HCT116 (cell line): ENCODE measurements at regions not wholly inside any gene's neighbourhood (a gene's known extent, or its start where the extent isn't known, plus 50 kb on each side); places are given as distances from the start of the nearest gene placed in this dataset.

Experiments
- ATAC-seq: fragments of 200-7000 bp; cut with Tn5 transposase; 2 replicates; pipeline ENCODE4 v1.9.1; 2020; ENCODE audit warnings: mild to moderate bottlenecking, moderate library complexity
- BruUV-seq: library from RNA; stranded (reverse); fragments of 400-500 nt; replicated peaks from 2 replicates; lab custom pipeline; 2021; lab: Mats Ljungman, UMichigan
- CTCF ChIA-PET: fragments of 300-600 bp; sonication (Branson Sonifier 250); formaldehyde crosslinking; loops from one replicate; lab custom pipeline; 2021; ENCODE audit warnings: antibody characterized with exemption; lab: Charles Lee
- POLR2A ChIA-PET: fragments of 300-600, 350-600 bp; sonication (Branson Sonifier 250); formaldehyde crosslinking; loops from one replicate; lab custom pipeline; 2021; ENCODE audit warnings: antibody characterized with exemption; lab: Charles Lee
- RAD21 ChIA-PET, 2 experiments: fragments of 300-600 bp; sonication (Branson Sonifier 250); formaldehyde crosslinking; loops; one replicate each; lab custom pipeline; 2023; ENCODE audit warnings: low total read pairs in 2 of 2; ENCODE audit not compliant: uncharacterized antibody in 2 of 2, unreplicated experiment in 2 of 2, low non-redundant PET in 1 of 2; lab: Charles Lee
- DNase-seq: peaks from one replicate; pipeline ENCODE4 v3.0.0-alpha.2; 2010; ENCODE audit warnings: low read depth, low spot score
- H2AFZ ChIP-seq: fragments of 200-600 bp; shearing (Covaris generic), sonication (generic); 2 replicates; pipeline ENCODE4 v1.6.1; 2017; ENCODE audit warnings: low read depth, mixed run types, mixed read lengths, antibody characterized with exemption, low read length; ENCODE audit not compliant: poor library complexity, severe bottlenecking
- H3K27ac ChIP-seq: 2 replicates; pipeline ENCODE4 v1.5.1; 2012; ENCODE audit warnings: low read depth, low read length
- H3K27me3 ChIP-seq: fragments of 200-600 bp; sonication (generic); 2 replicates; pipeline ENCODE4 v1.6.1; 2016; ENCODE audit warnings: mixed run types, low read length, mixed read lengths; ENCODE audit not compliant: insufficient read depth
- H3K36me3 ChIP-seq, 2 experiments: fragments of 200-500 bp in 1 of 2; fragments of 200-600 bp in 1 of 2; sonication (Bioruptor generic) in 1 of 2; sonication (generic) in 1 of 2; 2 replicates each; pipeline versions ENCODE4 v1.5.1 to v1.6.1; 2014 to 2016; ENCODE audit warnings: low read length in 2 of 2, inconsistent platforms in 1 of 2, mixed read lengths in 1 of 2, mixed run types in 1 of 2; ENCODE audit not compliant: insufficient read depth in 2 of 2, control insufficient read depth in 1 of 2
- H3K4me1 ChIP-seq, 2 experiments: fragments of 200-600 bp in 1 of 2; sonication (generic) in 1 of 2; 2 replicates each; pipeline versions ENCODE4 v1.5.1 to v1.6.1; 2012 to 2017; ENCODE audit warnings: low read length in 2 of 2, inconsistent platforms in 1 of 2, mild to moderate bottlenecking in 1 of 2, mixed read lengths in 1 of 2, mixed run types in 1 of 2, moderate library complexity in 1 of 2; ENCODE audit not compliant: insufficient read depth in 2 of 2, control insufficient read depth in 1 of 2
- H3K4me2 ChIP-seq: fragments of 200-600 bp; sonication (generic); 2 replicates; pipeline ENCODE4 v1.6.1; 2017; ENCODE audit warnings: mixed run types, low read length, mixed read lengths
- H3K4me3 ChIP-seq, 2 experiments: fragments of 200-600 bp in 1 of 2; sonication (generic) in 1 of 2; replicated peaks in 1 of 2; 2 replicates each; pipeline ENCODE4 v1.5.1; 2011 to 2016; ENCODE audit warnings: low read length in 2 of 2, control low read depth in 1 of 2, low read depth in 1 of 2, mild to moderate bottlenecking in 1 of 2, mixed read lengths in 1 of 2, mixed run types in 1 of 2
- H3K79me2 ChIP-seq: fragments of 200-600 bp; sonication (generic); 2 replicates; pipeline ENCODE4 v1.6.1; 2017; ENCODE audit warnings: mild to moderate bottlenecking, mixed run types, low read length, moderate library complexity, mixed read lengths; ENCODE audit not compliant: insufficient read depth
- H3K9ac ChIP-seq: fragments of 200-600 bp; sonication (generic); 2 replicates; pipeline ENCODE4 v1.6.1; 2016; ENCODE audit warnings: low read length, mixed read lengths
- H3K9me2 ChIP-seq: fragments of 200-600 bp; sonication (generic), shearing (Covaris generic); 2 replicates; pipeline ENCODE4 v1.6.1; 2017; ENCODE audit warnings: mixed run types, mild to moderate bottlenecking, moderate library complexity; ENCODE audit not compliant: insufficient read depth
- H3K9me3 ChIP-seq, 2 experiments: fragments of 200-500 bp in 1 of 2; fragments of 200-600 bp in 1 of 2; sonication (Bioruptor generic) in 1 of 2; sonication (generic) in 1 of 2; 2 replicates each; pipeline ENCODE4 v1.6.1; 2014 to 2017; ENCODE audit warnings: low read length in 2 of 2, mixed read lengths in 2 of 2, inconsistent platforms in 1 of 2, low read depth in 1 of 2, mild to moderate bottlenecking in 1 of 2, mixed run types in 1 of 2, moderate library complexity in 1 of 2; ENCODE audit not compliant: control insufficient read depth in 1 of 2, insufficient read depth in 1 of 2
- H4K20me1 ChIP-seq: fragments of 200-600 bp; sonication (generic), shearing (Covaris generic); 2 replicates; pipeline ENCODE4 v1.6.1; 2017; ENCODE audit warnings: mixed run types, mild to moderate bottlenecking, moderate library complexity; ENCODE audit not compliant: insufficient read depth
- ATF3 ChIP-seq: IDR thresholded peaks from 2 replicates; pipeline ENCODE4 v1.6.1; 2012
- CBX3 ChIP-seq: IDR thresholded peaks from 2 replicates; pipeline ENCODE4 v1.6.1; 2012; ENCODE audit warnings: low read depth
- CEBPB ChIP-seq: IDR thresholded peaks from 2 replicates; pipeline ENCODE4 v1.6.1; 2012; ENCODE audit warnings: low read depth
- CTCF ChIP-seq, 3 experiments: fragments of 200-600 bp in 1 of 3; sonication (generic) in 1 of 3; IDR thresholded peaks in 2 of 3; conservative IDR thresholded peaks in 1 of 3; 2 replicates each; pipeline ENCODE4 v1.5.1; 2012 to 2017; ENCODE audit warnings: low read depth in 2 of 3, low read length in 2 of 3, antibody characterized with exemption in 1 of 3, borderline replicate concordance in 1 of 3, control low read depth in 1 of 3, mild to moderate bottlenecking in 1 of 3, mixed read lengths in 1 of 3, mixed run types in 1 of 3, moderate library complexity in 1 of 3; ENCODE audit not compliant: insufficient read depth in 1 of 3
- EGR1 ChIP-seq: IDR thresholded peaks from 2 replicates; pipeline ENCODE4 v1.6.1; 2012; ENCODE audit warnings: low read depth
- ELF1 ChIP-seq: IDR thresholded peaks from 2 replicates; pipeline ENCODE4 v1.6.1; 2012; ENCODE audit warnings: low read depth, borderline replicate concordance
- EZH2 ChIP-seq: fragments of 200-600 bp; sonication (generic); IDR thresholded peaks from 2 replicates; pipeline ENCODE4 v1.6.1; 2017; ENCODE audit warnings: antibody characterized with exemption, mixed run types
- EZH2phosphoT487 ChIP-seq: fragments of 200-600 bp; IDR thresholded peaks from 2 replicates; pipeline ENCODE4 v1.6.1; 2018; ENCODE audit warnings: antibody characterized with exemption, borderline replicate concordance
- JUND ChIP-seq: IDR thresholded peaks from 2 replicates; pipeline ENCODE4 v1.6.1; 2012
- MAX ChIP-seq: IDR thresholded peaks from 2 replicates; pipeline ENCODE4 v1.6.1; 2012
- POLR2A ChIP-seq: IDR thresholded peaks from 2 replicates; pipeline ENCODE4 v1.7.0; 2011; ENCODE audit warnings: borderline replicate concordance; ENCODE audit not compliant: insufficient read depth, insufficient read length; ENCODE audit errors: extremely low read depth
- RAD21 ChIP-seq: IDR thresholded peaks from 2 replicates; pipeline ENCODE4 v1.6.1; 2012; ENCODE audit warnings: low read depth, mild to moderate bottlenecking
- REST ChIP-seq: IDR thresholded peaks from 2 replicates; pipeline ENCODE4 v1.6.1; 2012; ENCODE audit warnings: low read depth
- SIN3A ChIP-seq: IDR thresholded peaks from 2 replicates; pipeline ENCODE4 v1.6.1; 2012; ENCODE audit warnings: low read depth
- SP1 ChIP-seq: IDR thresholded peaks from 2 replicates; pipeline ENCODE4 v1.6.1; 2012; ENCODE audit warnings: low read depth
- SRF ChIP-seq: IDR thresholded peaks from 2 replicates; pipeline ENCODE4 v1.6.1; 2012; ENCODE audit warnings: low read depth
- TCF7L2 ChIP-seq: IDR thresholded peaks from 2 replicates; pipeline ENCODE4 v1.7.0; 2011; ENCODE audit warnings: borderline replicate concordance, inconsistent platforms; ENCODE audit not compliant: insufficient read depth, insufficient read length; ENCODE audit errors: extremely low read depth
- ZBTB33 ChIP-seq: IDR thresholded peaks from 2 replicates; pipeline ENCODE4 v1.6.1; 2011; ENCODE audit warnings: mild to moderate bottlenecking, low read length, moderate library complexity; ENCODE audit not compliant: insufficient replicate concordance; ENCODE audit errors: extremely low read depth
- ZNF274 ChIP-seq: fragments of 200-500 bp; sonication (Bioruptor generic); IDR thresholded peaks from 2 replicates; pipeline ENCODE4 v1.6.1; 2014; ENCODE audit warnings: mild to moderate bottlenecking, low read depth, low read length, inconsistent platforms
- intact Hi-C: fragments of 100-400 bp; cut with micrococcal nuclease; formaldehyde crosslinking; loops from 2 replicates; pipeline ENCODE4 v1.10.0; 2022

GRCh38 chr10:37632641-37633040 is 224.8 kb downstream of the ZNF248 start:
- ATAC-seq (no peak), DNase-seq (no peak)
- no peak overlapping the region for H2AFZ ChIP-seq
- ChIA-PET RAD21 (no interaction called here), POLR2A (no interaction called here), CTCF (no interaction called here)
- no peak overlapping the region for H3K27ac ChIP-seq
- H3K4me3 ChIP-seq, result no peak overlapping the region
- H3K9me3 ChIP-seq, result peaks cover 2 to 3% of the 10 kb centered on the region in 2 experiments; a peak in 1 of 4 replicates
- H3K9me2 ChIP-seq, result no peaks in the 10 kb centered on the region
- BruUV-seq, result no TSS peak
- no peak for TF ChIP-seq MAX
- no peak for TF ChIP-seq ZNF274
- TF ChIP-seq TCF7L2, result no peak
- no peak for TF ChIP-seq CTCF (IDR thresholded peaks at IDR 0.05 in 2 of 3, conservative IDR thresholded peaks at IDR 0.05 in 1 of 3; ENCODE audit: borderline replicate concordance in 1 of 3, insufficient read depth in 1 of 3, low read depth in 2 of 3, low read length in 2 of 3)
- no peak for TF ChIP-seq SP1
- TF ChIP-seq POLR2A, result no peak
- TF ChIP-seq ATF3, result no peak
- no peak for TF ChIP-seq CBX3
- TF ChIP-seq JUND, result no peak
- no peak for TF ChIP-seq EZH2
- TF ChIP-seq ZBTB33, result no peak
- no peak for TF ChIP-seq EGR1
- TF ChIP-seq CEBPB, result no peak
- TF ChIP-seq SIN3A, result no peak
- no peak for TF ChIP-seq RAD21
- TF ChIP-seq REST, result no peak
- TF ChIP-seq SRF, result no peak
- no peak for TF ChIP-seq ELF1
- no peak for TF ChIP-seq EZH2phosphoT487
- H3K4me2 ChIP-seq, result no peak overlapping the region
- H3K27me3 ChIP-seq, result no peaks in the 10 kb centered on the region
- H3K36me3 ChIP-seq, result no peaks in the 10 kb centered on the region
- intact Hi-C loops, result no loop called here
- no peaks in the 10 kb centered on the region for H4K20me1 ChIP-seq
- no peaks in the 10 kb centered on the region for H3K79me2 ChIP-seq
- no peaks in the 10 kb centered on the region for H3K4me1 ChIP-seq
- no peak overlapping the region for H3K9ac ChIP-seq
